GM19035 (cell line): ENCODE measurements at regions not wholly inside any gene's neighbourhood (a gene's known extent, or its start where the extent isn't known, plus 50 kb on each side); places are given as distances from the start of the nearest gene placed in this dataset.
A peak's percentile ranks its signal among the peaks of the same experiment; 100 is the strongest.

ENCODE experiments used
- ATAC-seq: cut with Tn5 transposase; IDR thresholded peaks from one replicate; pipeline ENCODE4 v1.9.1; 2021; ENCODE audit not compliant: unreplicated experiment

DNA sequence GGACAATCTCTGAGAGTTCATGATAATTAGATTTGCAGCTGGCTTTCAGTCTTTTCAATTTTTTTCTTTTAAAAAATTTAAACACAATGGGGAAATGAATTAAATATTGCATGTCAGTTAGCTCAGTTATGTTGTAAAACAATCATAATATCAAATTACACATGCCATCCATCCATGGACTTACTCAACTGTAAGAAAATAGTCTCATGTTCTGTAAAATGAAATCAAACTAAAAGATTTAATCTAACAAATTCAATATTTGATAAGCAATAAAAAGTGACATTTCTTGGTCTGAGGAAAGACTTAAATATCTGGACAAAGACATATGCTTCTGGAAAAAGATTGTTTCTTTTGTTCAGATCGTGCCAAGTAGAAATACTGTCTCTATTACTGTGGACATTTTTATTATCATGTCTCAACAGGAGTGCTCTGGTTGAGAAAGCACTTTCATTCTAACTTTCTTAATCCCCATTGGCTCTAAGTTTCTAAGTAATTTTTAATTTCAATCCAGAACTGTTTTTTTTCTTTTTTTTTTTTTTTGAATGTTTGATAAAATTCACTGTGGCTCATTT, 179.2 kb upstream of the FAM3C start:
- ATAC-seq: no peak

DNA sequence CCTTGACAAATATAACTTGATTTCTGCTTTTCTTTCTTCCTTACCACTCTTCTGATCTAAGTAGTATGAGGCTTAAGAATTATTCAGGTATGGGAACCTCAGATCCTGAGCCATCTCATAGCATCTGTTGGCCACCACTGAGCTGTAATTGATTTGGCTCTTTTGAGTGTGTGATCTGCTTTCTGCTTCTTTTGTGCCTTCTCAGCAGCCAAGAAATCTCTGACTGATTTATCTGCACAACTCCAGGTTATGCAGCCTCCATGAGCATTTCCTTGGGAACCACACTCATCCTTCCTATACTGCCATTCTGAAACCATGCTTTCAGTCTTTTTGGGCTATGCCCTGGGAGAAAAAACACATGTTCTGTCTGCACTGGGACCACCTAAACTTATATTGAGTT, 178.0 kb upstream of the FAM3C start:
- ATAC-seq: no peak

- no peak for ATAC-seq
Observed at GRCh38 chr7:121572615-121573014, 176.5 kb upstream of the FAM3C start.

GRCh38 chr7:121570365-121570764, 174.3 kb upstream of the FAM3C start:
- ATAC-seq: no peak

GRCh38 chr7:121563177-121563576, 167.1 kb upstream of the FAM3C start:
- ATAC-seq: no peak

DNA sequence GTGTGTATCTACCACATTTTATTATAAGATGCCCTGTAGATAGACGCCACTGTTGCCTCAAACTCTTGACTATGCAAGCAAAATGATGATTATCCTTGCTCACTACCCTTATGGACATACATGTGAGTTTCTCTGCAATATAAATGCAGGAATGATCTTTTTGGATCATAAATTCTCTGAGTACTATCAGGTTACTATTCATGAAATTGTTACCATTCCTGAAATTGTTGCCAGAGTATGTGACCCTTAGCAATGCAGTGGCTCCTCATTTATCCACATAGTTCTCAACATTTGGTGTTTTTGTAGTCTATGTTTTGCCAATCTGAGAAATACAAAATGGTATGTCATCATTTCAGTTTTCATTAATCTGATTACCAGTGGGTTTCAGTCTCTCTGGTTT, 166.2 kb upstream of the FAM3C start:
- no peak for ATAC-seq

- ATAC-seq: no peak
Observed at GRCh38 chr7:121561717-121562116, 165.6 kb upstream of the FAM3C start.

GRCh38 chr7:121560267-121560990, 164.3 kb upstream of the FAM3C start:
- ATAC-seq: no peak

DNA sequence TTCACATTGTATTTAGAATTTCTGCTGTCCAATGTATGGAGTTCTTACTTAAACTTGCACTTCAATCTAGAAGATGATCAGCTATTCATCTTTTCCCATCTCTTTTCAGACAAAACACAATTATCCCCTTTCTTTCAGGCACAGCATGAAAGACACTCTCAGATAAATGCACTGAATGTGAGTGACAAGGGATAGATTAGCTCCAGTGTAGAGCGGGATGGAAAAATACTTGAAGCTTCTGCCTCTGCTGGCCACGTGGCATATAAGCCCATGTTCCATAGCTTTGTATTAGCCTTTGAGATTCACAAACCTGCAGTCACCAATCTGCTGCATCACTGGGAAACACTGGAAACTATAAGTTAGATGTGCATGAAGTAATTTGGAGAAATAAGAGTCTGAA, 162.2 kb upstream of the FAM3C start:
- no peak for ATAC-seq

DNA sequence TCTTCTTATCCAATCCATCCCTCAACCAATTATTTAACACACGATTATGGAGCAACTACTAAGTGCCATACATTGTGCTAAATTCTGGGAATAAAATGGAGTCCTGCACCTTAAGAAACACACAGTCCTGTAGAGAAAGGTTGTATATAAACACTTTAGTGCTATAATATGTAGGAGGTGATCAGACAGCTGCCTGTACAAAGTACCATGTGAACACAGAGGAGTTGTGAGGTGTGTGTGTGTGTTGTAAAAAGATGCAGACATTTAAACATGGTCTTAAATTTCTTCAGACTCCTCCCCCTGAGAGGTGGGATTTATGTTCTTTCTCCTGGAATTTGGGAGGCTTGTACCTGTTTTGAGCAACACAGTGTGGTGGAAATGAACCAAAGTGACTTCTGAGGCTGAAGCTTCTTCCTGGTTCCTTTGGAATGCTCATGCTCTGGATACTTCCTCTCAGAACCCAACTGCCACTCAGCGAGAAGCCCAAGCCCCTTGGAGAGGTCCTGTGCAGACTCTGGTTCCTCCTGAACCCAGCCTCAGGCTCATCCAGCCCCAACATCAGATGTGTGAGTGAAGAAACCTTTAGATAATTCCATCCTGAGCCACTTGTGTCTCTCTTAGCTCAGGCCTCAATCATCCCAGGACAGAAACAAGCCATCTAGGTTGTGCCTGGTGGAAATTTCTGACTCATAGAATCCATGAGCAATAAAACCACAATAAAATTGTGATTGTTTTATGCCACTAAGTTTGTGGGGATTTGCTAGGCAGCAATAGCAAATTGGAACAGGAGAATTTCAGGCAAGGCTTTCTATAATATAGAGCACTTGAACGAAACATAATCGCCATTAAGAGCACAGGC, 161.2 kb upstream of the FAM3C start:
- no peak for ATAC-seq

GRCh38 chr7:121555558-121555957, 159.4 kb upstream of the FAM3C start:
- no peak for ATAC-seq

- ATAC-seq: peak; percentile 91
Observed at GRCh38 chr7:121547544-121548092, 151.5 kb upstream of the FAM3C start.

- no peak for ATAC-seq
Observed at GRCh38 chr7:121546632-121547543, 150.8 kb upstream of the FAM3C start.

- no peak for ATAC-seq
Observed at GRCh38 chr7:121545418-121545817, 149.3 kb upstream of the FAM3C start.

- ATAC-seq: peak; percentile 44
Observed at GRCh38 chr7:121544726-121545125, 148.6 kb upstream of the FAM3C start.

DNA sequence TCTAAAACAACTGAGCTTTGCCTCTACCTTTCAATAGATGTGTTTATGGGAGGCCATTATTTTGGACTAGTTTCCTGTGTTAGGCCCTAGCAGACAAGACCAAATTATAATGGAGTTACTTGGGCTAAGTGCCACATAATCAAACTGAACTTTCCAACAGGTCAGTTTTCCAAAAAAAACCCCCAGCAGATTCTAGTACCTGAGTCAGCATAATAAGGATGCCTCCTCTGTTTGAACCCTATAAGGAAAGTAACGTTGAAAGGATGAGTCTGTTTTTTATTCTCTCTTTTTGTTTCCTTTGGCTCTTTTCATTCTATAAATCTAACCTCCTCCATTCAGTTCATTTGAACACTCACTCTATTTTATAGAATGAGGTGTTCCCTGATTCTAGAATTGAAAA, 148.1 kb upstream of the FAM3C start:
- no peak for ATAC-seq

- no peak for ATAC-seq
Observed at GRCh38 chr7:121541457-121541856, 145.3 kb upstream of the FAM3C start.

DNA sequence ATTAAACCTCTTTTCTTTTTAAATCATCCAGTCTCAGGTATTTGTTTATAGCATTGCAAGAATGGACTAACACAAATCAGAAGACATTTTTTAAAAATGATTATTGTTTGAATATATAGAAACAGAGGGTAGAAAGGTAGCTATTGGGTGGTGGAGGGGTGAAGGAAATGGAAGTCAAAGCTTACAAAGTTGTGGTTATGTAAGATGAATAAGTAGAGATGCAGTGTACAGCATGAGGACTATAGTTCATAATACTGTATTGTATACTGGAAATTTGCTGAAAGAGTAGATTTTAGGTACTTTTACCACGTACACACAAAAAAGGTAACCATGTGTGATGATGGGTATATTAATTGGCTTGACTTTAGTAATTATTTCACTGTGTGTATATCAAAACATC, 144.0 kb upstream of the FAM3C start:
- no peak for ATAC-seq

DNA sequence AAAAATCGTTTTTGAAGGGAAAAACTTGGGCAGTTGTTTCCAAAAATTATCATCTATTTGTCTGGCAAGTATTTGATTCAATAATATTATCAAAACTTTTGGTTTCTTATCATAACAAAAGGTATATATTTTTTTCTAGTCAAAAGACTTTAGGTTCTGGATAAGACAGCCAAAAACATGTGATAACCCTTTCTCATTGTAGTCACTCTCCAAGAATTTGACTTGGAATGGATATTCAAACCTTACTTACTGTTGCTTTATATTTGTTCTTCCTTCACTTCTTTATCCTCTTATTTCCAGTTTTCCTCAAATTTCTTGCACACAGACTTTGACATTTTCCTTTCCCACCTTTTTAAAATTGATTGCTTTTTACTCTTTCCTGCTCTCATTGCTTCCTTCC, 140.9 kb upstream of the FAM3C start:
- ATAC-seq: no peak

DNA sequence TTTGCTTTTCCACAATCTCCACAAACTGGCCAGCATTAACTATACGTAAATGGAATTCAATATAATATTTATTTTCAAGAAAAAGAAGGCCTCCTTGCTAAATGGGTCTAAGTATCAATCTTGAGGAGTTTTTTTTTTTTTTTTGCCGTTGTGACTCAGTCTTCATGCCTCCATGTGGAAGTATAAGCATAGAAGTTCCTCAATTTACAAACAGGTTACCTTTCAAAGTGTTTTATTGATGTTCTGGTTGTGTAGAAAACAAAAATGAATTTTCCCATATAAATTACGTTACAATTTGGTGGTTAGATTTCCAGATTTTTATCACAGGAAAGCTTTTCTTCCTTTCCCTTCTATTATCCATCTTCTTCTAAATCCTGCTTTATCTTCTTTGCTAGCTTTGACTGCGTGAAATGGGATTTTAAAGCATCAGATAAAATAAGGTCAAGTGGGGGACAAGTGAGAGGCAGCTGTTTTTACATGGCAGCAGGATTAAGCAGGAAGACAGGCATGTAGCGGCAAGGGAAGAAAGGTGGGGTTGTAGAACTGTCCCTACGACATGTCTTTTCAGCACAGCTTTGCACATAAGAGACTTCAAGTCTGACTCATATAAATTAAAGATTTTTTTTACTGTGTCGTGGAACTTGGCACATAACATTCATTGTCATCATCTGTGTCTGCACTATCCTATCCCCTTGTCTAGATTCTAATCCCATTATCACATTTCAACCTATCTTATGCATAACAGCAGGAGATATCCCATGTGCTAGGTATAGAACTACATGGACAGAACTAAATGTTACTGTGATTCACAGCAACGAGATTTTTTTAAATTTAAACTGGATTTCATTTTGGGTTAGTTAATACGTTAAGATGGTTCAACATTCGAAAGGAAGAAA, 135.3 kb upstream of the FAM3C start:
- no peak for ATAC-seq
